Suppressor macrophage treated with lipopolysaccharide for 4 hours (primary cell): ENCODE measurements at regions not wholly inside any gene's neighbourhood (a gene's known extent, or its start where the extent isn't known, plus 50 kb on each side); places are given as distances from the start of the nearest gene placed in this dataset.

Experiments used
- DNase-seq: peaks from one replicate; pipeline ENCODE4 v3.0.0-alpha.2; 2020

- no peak for DNase-seq
Measured at GRCh38 chr4:58551676-58552075, 1441.5 kb upstream of the IGFBP7 start.

GRCh38 chr4:58543465-58543864, 1433.3 kb upstream of the IGFBP7 start:
- DNase-seq: no peak

DNA sequence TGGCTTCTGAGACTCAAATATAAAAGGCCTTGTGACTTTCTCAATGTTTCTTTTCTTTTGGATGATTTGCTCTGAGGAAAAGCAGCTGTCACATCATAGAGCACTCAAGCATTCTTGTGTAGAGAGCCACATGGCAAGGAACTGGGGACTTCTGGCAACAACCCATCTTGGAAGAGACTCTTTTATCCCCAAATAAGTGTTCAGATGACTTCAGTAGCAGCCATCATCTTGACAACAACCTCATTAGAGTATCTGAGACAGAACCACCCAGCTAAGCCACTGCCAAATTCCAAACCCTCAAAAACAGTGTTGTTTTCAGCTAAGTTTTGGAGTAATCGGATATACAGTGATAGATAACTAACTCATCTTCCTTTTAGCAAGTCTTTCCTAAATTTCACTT, 1431.7 kb upstream of the IGFBP7 start:
- no peak for DNase-seq

GRCh38 chr4:58522765-58523382, 1412.7 kb upstream of the IGFBP7 start:
- no peak for DNase-seq

- no peak for DNase-seq
Measured at GRCh38 chr4:58515226-58515625, 1405.0 kb upstream of the IGFBP7 start.

DNA sequence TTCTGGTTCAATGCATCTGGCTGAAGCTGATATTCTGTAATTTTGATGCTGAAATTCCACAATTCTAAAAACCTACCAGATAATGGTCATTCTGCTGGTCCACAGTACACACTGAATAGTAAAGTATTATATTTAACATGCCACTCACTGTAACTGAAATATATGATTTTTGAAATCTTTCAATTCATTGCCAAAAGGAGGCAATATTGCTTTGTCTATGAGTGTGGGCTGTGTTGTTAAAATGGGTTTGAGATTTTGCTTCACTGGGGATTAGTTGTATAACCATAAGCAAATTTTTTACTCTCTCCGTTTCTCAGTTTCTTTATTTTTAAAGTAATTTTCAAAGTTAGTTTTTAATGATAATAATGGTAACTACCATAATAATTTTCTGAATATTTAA, 1404.1 kb upstream of the IGFBP7 start:
- DNase-seq: no peak

GRCh38 chr4:58510652-58511051, 1400.5 kb upstream of the IGFBP7 start:
- no peak for DNase-seq

- no peak for DNase-seq
Measured at GRCh38 chr4:58507079-58507478, 1396.9 kb upstream of the IGFBP7 start.

GRCh38 chr4:58502839-58503238, 1392.7 kb upstream of the IGFBP7 start:
- DNase-seq: no peak

DNA sequence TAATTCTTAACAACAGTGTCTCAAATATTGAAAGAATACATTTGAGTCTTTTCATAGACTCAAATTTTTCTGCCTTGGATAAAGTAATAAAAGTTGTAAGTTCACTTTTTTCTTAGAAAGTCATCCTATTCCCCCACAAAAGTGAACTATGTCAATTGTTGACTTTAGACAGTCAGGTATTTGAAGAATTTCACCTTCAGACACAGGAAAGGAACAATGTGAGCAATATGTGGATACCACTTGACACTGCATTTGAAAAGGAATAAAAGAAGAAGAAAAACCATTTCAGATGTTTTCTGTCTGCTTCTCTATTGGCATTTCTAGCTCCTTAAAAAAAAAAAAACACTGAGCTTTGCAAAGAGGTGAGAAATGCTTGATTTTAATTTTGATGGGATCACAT, 1389.0 kb upstream of the IGFBP7 start:
- DNase-seq: no peak

GRCh38 chr4:58491620-58492019, 1381.4 kb upstream of the IGFBP7 start:
- no peak for DNase-seq

DNA sequence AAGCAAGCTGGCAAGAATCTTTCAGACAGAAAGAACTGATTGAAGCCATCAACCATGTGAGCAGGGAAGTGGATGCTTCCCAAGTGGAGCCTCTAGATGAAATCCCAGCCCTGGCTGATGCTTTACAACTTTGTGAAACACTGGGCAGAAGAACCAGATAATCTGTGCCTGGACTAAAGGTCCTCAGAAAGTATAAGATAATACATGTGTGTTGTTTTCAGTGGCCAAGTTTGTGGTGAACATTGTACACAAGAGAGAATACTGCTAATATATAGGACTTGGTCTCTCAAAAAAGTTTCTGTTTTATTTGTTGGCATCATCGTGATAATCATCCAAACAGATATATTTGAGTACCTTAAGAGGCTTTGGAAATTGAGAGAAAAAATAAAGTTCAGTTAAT, 1367.8 kb upstream of the IGFBP7 start:
- DNase-seq: no peak

DNA sequence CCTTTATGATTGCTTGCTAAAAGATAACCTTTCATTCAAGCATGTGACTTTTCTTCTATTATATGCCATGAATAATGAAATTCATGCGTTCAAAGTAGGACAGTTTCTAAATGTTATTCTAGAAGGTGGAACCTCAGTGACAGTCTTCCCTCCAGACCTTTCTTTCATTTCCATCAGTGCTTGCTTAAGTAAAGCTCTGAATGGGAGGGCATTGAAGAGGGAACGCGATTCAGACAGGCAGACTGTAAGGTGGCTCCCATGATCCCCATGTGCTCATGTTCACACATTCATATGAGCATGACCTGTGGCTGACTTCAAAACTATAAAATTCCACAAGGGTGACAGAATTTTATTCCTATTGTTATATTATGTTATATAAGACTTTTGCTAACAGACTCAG, 1367.3 kb upstream of the IGFBP7 start:
- no peak for DNase-seq

DNA sequence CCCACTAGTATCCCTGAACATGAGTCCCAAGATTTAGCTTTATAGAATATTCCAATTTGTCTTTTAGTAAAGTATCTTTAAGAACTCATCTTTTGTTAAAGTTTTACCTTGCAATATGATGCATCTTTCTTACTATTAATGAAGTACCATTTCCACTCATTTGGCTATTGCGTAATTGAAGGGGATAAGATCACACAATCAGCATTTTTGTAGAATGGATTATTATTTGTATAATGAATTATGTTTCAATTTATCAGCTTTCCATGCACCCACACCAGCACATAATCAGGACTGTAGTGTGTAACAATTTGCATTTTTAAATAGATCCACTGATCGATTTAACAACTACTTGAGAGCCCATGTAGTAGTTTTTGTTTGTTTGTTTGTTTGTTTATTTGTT, 1364.9 kb upstream of the IGFBP7 start:
- DNase-seq: no peak

GRCh38 chr4:58465031-58465430, 1354.8 kb upstream of the IGFBP7 start:
- no peak for DNase-seq

- no peak for DNase-seq
Measured at GRCh38 chr4:58456727-58457384, 1346.7 kb upstream of the IGFBP7 start.

- DNase-seq: no peak
Measured at GRCh38 chr4:58453956-58454355, 1343.8 kb upstream of the IGFBP7 start.

DNA sequence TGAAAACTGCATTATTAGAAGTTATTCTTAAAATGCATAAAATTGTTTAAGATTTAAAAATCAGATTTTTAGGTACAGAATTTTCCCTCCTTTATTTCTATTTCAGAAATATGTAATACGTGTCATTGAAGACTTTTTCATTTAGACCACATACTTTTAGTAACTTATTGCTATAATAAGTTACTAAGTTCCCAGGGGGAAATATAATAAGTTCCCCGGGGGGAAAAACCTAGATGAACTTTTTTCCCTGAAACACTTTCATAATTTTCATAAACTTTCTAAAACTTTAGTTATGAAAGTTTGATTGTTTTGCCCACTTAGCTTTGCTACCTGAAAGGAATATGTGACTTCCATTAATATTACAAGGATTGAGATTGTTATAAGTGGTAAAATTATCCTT, 1341.5 kb upstream of the IGFBP7 start:
- no peak for DNase-seq

DNA sequence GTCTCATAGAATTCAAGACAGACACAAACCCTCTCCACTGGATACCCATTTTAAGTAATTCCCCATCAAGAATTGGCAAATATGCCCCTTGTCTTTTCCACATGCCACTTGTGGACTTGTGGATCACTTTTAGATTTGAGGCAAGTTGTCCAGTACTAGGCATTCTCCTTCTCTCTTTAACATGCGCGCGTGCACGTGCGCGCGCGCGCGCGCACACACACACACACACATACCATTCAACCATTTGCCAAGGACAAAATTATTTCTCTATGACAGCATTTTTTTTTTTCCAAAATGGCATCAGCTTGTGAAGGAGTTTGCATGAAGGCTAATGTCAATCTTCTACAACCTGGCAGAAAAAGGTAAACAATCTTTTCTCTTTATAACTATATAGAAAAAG, 1325.7 kb upstream of the IGFBP7 start:
- no peak for DNase-seq

DNA sequence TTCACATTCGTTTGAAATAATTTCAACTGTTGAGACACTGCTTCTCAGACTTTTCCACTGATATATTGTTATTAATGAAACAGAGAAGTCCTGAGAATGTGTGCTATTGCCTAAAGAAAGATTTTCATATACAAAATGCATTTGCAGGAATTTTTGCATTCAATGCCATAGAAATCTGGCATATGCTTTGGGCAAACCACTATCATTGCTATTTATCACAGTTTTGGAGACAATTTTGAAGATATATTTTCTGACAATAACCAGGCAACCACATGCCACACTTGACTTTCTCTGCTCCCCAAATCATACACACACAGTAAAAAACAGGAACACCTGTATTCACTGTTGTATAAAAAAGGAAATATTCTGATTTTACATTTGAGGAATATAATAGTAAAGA, 1303.7 kb upstream of the IGFBP7 start:
- DNase-seq: no peak

- DNase-seq: no peak
Measured at GRCh38 chr4:58411904-58412303, 1301.7 kb upstream of the IGFBP7 start.

DNA sequence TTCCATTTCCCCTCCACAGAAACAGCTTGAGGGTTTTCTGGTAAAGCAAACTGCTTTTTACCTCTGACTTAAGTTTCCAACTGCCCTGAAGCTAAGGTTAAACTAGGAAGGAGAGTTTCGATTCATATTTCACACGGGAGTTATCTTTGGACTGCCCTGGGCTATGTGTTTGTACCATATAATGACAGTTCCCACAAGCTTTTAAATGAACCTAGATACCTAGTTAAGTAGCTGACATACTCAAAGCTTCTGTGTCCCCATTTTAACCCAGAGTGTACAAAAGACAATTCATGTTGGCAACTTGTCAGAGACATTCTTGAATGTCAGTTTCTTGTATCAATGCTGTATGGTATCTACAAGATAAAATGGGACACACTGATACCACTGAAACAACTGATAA, 1296.6 kb upstream of the IGFBP7 start:
- DNase-seq: no peak

GRCh38 chr4:58368221-58368620, 1258.0 kb upstream of the IGFBP7 start:
- no peak for DNase-seq

DNA sequence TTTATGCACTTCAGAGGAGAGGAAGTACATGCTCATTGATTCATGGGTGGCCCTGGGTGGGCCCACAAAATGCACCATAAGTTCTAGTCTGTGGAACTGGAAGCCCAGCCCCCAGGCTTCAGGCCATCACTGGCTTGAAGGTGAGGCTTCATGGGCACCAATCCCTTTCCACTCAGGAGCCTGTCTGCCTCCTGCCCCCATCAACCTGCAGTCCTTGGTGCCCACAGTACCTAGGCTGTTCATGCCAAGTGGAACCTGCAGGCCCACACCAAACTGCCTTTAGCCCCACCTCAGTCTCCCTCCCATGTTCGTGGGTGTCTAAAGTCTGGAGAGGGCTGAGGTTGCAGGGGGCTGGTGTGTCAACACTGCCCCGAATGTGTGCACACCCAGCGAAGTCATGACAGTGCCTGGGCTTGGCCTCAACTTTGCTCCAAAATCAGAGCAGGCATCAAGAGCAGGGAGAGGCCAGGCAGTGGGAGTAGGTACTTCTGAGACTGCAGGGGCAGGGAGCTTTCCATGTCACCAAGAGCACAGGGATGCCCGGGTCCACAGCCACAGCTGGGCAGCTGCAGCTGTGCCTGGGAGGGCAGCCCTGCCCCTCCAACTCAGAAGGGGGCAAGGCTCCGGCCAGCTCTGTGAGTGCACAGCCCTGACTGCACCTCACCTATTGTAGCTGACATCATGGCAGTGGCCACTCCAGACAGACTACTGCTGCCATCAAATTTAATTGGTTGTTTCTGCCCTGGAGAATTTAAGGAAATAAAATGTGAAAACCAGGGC, 1250.4 kb upstream of the IGFBP7 start:
- no peak for DNase-seq
